NCI-H82 treated with DMSO at 0.1 percent for 48 hours (cell line): ENCODE measurements at regions not wholly inside any gene's neighbourhood (a gene's known extent, or its start where the extent isn't known, plus 50 kb on each side); places are given as distances from the start of the nearest gene placed in this dataset.
"Not testable (repeated sequence)": the region's sequence is repeated elsewhere in the genome, so short reads cannot be mapped to it uniquely, and the experiment has no call there.

ENCODE experiments used
- DNase-seq: peaks from one replicate; lab custom pipeline; 2025; ENCODE audit not compliant: unreplicated experiment; lab: John Stamatoyannopoulos, UW

DNA sequence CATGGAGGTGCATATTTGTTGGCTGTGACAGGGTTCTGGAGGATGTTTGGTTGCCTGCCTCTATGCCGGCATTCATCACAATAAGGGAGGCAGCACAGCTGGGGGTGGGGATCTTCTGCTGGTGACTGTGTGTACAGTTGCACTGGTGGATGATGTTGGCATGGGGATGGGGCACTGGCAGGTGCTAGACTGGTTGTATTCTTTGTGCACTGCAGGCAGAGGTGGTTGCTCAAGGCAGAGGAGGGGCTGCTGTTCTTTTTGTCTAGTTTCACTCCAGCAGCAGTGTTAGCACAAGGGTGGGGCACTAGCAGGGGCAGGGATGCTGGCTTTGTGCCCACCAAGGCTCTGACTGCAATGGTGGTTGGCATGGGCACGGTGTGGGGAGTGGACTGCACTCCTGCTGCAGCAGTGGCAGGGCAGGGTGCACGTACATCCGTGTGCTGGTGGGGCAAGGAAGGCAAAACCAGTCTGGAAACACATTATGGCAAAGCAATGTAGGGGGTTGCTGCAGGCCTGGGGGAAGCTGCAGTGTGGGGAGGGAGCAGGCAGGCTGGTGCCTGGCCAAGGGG lies 69.3 kb downstream of the ISOC1 start:
- no peak for DNase-seq

DNA sequence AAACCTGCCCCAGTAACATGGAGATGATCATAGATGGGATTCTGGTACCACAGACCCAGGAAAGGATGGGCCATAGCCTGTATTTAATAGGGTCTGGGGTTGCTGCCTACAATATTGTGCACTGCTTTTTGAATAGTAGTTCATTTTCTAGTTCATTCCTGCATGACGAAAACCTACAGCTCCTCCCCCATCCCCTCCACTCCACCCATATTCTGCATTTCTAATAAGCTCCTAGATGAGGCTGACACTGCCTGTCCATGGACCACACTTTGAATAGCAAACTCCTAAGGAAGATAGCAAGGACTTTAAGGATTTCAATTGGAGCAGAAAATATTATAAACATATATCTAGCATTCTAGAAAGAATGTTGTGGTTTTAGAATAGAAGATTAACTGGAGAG lies 75.5 kb downstream of the ISOC1 start:
- no peak for DNase-seq

DNA sequence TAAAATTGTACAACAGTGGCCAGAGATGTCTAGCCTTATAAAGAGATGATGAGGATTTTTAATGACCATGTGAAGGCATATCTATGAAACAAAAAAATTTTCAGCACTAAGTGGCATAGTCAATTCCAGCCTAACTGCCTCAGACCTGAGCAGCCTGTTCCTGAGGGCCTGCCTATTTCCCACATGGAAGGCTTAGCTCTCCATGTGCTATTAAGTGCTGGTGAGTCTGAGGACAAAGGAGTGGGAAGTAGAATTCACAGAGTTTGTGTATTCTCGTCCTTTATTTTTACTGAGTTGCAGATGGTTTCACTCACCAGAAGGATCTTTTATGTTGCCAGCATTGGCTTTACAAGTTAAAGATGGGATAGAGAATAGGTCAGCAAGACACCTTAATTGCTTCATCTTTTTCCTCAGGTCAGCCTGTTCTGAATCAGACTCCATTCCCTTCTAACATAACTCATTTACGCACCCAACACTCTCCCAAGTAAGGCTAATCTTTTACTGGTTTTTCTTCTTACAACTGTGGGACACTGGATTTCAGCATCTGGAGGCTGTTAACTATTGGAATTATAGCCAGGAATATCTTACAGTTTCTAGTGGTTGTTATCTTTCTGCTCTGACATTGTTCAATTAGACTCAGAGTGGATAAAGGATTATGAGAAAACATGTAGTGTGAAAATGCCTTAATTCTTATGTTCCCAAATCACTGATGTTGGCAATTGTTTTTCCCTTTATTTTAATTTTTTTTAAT lies 76.8 kb downstream of the ISOC1 start:
- no peak for DNase-seq

DNA sequence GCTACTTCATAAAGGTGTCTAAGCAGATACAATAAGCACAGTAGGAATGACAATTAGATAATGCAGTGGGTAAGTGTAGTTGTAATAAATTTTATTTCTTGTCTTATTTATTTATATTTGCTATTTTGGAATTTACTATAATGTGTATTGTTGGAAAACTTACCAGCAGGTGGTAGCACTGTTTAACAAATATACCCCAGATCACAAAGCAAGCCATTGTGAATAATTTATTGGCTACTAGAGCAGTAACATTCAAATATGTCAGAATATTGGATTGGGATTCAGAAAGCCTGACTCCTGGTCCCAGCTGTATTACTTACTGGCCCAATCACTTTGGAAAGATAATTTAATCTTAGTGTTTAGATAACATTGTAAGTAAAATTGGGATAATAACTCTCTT lies 78.0 kb downstream of the ISOC1 start:
- no peak for DNase-seq

DNA sequence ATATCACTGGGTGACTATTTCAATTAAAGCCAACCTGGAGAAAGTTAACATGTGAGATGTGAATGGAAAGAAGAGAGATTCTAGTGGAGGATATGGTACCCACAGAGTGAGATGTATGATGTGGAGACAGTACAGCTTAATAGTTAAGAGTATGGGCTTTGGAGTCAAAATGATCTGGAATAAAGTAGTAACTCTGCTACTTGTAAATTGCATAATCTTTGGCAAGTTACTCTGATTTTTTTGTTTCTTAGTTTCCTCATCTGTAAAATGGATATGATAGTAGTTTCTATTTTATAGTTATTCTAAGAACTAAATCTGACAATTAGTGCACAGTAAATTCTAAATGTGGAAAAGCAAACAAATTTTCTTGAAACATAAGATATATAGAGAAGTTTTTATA lies 79.2 kb downstream of the ISOC1 start:
- DNase-seq, result no peak

DNA sequence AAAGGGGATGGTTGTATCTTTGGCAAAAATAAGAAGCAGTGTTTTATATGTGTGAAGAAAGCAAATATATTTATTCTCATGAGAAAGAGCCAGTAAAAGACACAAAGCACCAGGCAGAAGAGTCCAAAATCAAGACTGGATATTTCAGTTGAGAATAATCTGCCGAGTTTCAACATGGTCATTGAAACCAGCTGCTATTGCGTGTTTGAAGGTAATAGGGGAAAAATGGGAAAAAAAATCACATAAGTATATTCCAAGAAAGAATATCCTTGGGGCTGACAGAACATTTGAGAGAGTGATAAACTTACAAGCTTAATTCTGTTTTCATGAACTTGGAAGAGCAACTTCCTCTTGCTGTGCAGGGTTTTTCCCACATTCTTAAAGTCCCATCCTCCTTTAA lies 79.9 kb downstream of the ISOC1 start:
- no peak for DNase-seq

DNA sequence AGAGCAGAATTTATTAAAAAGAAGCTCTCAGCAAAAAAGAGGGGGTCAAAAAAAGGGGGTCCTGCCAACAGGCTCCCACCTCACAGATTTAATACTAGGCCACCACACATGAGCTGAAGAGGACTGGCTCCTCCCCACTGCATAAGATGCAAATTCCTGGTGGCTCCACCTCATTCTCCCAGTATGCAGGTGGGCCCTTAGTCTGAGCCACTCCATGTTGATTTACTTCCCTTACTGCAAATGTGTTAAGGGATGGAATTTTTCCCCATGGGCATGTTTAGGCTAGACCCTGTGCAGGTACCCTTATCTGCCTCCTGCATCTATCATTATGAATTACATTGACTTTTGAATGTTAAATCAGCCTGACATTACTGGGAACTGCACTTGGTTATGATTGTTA lies 82.9 kb downstream of the ISOC1 start:
- no peak for DNase-seq

DNA sequence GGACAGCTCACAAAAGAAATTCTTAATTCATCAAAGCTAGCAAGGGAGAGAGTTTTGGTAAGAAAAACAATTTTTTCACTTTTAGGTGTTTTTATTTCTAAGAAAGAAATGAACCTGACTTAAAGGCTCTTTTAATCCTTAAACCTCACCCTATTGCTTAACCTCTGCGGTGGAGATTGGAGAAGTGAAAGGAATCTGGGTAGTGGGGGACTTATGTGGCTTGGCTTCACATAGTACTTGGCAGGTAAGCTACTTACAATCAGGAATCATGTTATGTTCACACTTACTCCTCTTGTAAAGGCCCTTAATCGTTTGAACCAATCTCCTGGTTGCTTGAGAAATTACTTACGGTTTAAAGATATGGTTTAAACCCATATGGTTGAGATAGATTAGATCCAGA lies 104.8 kb downstream of the ISOC1 start:
- DNase-seq, result no peak

DNA sequence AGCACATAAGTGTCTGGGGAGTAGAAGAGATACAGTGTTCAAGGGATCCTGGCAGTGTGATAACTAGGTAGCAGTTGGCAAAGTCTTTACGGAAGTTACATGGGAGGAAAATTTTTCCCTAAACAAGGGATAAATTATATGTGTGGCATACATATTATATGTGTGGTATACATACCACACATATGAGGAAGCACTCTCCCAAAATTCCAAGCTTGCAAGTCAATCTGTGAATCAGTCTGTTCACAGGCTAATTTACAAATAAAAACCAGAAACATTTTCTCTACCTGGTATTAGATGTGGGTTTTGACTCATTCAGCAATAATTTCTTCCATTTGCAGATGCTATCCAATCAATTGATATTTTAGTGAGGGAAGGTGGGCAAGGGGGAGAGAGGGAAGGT lies 110.0 kb downstream of the ISOC1 start:
- no peak for DNase-seq

DNA sequence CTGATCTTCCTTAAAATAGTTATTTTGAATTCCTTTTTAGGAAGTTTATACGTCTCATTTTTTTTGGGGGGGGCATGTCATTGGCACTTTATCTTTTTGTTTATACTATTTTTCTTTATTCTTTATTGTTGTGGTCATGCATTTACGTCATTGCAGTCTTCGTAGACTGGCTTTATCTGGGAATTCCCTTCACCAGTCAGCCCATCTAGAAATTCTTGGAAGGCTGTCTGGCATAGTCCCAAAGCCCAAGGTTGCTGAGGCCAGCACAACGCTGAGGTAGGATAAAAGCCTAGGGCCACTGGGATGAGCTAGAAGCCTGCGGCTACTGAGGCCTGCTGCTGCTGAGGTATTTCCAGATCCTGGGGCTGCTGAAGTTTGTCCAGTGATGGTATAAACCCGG lies 121.5 kb downstream of the ISOC1 start:
- DNase-seq, result no peak

DNA sequence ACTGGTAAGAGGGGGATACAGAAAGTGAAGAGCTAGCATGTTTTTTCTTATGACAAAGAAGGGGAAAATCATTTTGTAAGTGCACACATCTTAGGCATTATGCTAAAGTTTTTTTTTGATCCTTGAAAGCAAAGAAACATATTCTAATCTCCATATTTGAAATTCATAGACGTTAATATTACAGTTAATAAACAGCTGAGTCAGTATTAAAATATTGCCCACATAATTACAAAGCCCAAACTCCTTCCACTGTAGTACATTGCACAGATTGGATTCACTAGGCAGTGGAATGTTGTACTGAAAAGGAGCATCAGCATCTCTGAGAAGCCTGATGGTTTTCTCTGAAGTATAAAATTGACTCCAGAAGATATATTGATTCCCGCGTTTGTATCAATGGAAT lies 122.6 kb downstream of the ISOC1 start:
- DNase-seq, result no peak

DNA sequence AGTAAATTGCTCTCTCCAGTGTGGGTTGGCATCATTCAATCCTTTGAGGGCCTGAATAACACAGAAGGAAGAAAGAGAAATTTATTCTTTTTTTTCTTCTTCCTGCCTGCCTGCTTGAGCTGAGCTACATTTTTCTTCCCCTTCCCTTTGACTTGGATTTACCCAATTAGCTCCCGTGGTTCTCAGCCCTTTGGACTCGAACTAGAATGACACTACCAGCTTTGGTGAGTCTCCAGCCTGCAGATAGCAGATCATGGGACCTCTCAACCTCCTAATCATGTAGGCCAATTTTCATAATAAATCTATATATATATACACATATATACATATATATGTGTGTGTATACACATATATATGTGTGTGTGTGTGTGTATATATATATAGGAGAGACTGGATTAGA lies 128.6 kb downstream of the ISOC1 start:
- no peak for DNase-seq

DNA sequence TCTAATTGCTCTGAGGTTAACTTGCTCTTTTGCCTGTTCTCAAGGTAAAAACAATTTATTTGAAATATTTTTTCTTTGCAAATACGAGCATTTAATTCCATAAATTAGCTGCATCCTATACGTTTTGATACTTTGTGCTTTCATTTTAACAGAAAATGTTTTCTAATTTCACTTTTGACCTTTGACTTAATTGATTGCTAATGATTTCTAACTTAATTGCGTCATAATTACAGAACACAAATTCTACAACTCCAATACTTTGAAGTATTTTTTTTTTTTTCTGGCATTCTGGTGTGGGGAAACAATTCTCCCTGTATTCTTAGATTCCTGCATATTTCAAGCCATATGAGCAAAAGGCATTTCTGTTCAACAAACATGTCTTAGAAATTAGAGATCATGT lies 134.0 kb downstream of the ISOC1 start:
- no peak for DNase-seq

DNA sequence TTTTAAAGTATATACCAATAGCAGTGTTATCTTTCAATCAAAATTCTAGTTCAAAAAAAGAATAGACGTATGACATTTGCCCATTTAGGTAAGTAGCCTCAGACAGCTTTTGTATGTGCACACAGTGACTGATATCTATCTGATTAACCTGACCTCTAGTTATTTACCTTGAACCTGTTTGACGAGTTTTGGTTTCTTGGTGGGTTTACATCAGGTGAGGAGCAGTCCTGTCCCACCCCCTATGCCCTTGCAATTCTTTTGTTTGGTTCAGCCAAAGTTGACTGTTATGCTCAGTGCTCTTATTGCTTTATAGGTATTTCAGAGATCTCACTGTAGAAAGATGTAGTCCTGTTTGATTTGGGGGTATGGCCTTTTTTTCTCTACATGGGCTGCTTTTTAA lies 147.2 kb downstream of the ISOC1 start:
- no peak for DNase-seq

DNA sequence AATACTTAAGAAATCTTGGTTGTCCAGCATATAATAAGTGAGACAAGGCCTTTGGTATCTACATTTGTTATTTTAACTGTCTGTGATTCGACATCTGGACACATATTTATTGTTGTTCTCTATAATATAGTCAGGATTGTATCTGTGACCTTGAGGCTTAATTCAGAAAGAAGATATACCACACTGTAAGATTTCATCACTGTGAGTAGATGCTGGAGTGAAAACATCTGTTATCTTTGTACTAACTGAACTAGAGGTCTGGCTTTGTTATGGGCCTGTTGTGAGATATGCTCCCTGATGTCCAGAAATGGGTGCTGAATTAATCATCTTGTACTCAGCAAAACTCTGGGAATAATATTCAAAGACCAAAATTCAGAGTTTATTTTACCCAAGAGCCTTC lies 148.5 kb downstream of the ISOC1 start:
- DNase-seq, result no peak

DNA sequence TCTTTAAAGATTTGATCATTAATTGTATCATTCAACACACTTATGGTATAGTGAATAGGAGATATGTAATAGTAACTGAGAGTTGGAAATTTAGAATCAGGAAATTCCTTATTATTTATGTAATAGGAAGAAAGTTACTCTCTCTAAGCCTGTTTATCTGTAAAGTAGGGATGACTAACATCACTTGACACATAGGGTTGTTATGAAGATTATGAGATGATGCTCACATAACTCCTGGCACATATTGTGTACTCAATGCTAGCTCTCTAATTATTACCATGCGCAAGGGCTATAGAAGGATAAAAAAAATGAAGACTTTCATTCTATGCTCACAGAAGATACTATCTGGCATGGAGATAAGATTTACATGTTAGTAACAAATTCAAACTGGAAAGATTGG lies 149.9 kb downstream of the ISOC1 start:
- no peak for DNase-seq

DNA sequence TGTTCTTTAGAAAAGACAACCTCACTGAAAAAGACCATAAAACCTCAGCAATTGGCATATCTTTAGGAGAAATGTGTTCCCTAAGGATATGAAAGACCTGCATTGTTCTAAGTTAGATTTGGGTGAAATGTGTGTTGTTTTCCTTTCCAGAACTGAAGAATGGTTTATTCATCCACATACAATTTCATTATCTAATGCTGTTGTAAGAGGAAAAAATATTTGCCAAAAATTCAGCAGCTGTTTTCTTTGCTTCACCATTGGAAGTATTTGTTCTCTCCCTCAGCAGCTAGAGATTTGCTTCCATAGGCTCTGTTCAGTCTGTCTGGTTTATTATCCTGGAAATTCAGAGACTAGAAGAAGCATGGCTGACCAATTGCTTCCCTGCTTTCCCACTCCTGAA lies 150.9 kb downstream of the ISOC1 start:
- DNase-seq, result no peak

DNA sequence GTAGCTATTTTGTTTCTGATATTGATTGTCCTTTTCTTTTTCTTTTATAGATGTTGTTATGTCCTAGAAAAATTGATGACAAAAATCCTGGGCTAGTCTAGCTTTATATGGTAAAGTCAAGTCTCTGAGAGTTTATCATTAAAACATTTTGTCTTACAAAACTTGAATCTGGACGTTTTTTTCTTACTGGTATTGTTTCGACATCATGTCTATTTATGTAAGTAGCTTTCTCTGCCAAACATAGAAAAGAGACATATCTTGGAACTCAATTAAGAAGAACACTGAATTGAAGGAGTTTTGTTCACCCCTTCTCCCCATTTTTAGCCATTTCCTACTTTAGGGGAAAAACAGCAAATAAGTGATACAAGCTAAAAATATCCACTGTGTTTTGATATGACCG lies 151.5 kb downstream of the ISOC1 start:
- DNase-seq, result no peak

DNA sequence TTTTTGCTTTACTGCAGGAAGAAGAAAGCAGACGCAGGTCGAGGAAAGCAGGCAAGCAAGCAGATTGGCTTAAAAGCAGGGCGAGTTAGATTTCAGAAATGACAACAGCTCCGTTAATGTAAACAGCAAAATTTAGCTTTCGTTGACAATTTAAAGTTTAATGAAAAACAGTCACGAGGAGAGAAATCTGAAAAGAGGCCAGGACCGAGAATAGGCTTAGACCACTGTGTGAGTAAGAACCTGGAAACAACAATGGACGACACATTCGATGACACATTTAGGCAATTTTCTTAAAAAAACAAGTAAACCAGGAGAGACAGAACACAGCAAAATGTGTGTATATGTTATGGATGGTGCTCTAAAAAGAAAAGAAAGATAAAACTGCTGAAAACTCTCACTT lies 155.3 kb downstream of the ISOC1 start:
- no peak for DNase-seq

DNA sequence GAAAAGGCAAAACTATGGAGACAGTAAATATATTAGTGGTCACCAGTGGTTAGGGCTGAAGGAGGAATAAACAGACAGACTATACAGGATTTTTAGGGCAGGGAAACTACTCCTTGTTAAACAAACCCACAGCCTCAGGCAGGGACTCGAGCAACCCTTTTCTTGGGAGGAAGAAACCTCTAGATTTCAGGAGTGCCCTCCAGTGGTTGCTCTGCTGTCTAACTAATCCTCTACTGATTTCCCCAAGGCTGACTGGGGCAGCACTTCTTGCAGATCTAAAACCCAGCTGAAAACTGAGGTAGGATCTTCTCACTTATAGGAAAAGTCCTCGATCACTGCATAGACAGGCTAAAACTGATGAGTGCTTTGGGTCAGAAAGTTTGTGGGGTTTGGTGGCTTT lies 176.8 kb downstream of the ISOC1 start:
- peak; percentile 1 for DNase-seq

DNA sequence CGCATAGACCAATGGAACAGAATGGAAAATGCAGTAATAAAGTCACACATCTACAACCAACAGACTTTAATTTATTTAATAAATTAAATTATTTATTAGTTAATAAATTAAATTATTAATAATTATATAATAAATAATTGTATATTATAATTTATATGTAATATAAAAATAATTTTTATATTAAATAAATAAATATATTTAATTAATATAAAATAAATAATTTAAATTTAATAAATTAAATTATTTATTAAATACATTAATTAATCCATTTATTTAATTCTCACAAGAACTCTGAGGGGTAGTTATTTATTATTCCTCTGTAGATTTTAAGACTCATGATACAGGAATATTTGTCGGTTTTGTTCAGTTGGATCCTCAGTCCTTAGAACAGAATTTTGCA lies 176.1 kb upstream of the ADAMTS19 start:
- no peak for DNase-seq

DNA sequence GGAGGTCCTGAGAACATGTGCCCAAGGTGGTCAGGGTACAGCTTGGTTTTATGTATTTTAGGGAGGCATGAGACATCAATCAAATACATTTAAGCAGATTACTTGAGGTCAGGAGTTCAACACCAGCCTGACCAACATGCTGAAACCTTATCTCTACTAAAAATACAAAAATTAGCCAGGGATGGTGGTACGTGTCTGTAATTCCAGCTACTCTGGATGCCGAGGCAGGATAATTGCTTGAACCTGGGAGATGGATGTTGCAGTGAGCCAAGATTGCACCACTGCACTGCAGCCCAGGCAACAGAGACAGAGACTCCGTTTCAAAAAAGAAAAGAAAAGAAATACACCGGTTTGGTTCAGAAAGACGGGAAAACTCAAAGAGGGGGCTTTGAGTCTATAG lies 165.9 kb upstream of the ADAMTS19 start:
- DNase-seq, result not testable (repeated sequence)

DNA sequence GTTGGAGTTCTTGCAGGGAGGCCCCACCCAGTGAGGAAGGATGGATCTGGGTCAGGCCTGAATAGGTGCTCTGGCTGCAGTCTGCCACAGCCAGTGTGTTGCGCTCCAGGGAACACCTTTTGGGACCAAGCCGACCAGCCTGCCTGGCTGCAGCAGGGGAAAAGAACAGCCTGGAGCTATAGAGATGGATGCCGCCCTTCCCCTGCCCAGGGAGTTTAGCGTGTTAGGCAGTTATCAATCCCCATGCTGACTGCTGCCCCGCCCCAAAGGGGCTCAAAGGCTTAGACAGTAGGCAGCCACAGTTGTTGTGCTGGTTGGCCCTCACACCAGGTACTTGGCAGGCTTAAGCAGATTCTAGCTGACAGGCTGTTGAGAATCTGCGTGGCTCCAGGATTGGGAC lies 153.4 kb upstream of the ADAMTS19 start:
- DNase-seq, result no peak
